CD4-positive, alpha-beta T cell (primary cell): ENCODE measurements at regions not wholly inside any gene's neighbourhood (a gene's known extent, or its start where the extent isn't known, plus 50 kb on each side); places are given as distances from the start of the nearest gene placed in this dataset.

Experiments used
- ATAC-seq: fragments of 200-7000 bp; cut with Tn5 transposase; one replicate; pipeline ENCODE4 v1.10.0; 2022; ENCODE audit warnings: mild to moderate bottlenecking; ENCODE audit not compliant: poor library complexity
- CTCF ChIA-PET: fragments of 350-600 bp; sonication (Branson Sonifier 250); formaldehyde crosslinking; loops from one replicate; lab custom pipeline; 2021; ENCODE audit warnings: antibody characterized with exemption, inconsistent platforms; lab: Charles Lee
- POLR2A ChIA-PET: fragments of 350-600 bp; sonication (Branson Sonifier 250); formaldehyde crosslinking; loops from one replicate; lab custom pipeline; 2021; ENCODE audit warnings: antibody characterized with exemption, inconsistent platforms; lab: Charles Lee
- DNase-seq, 14 experiments: peaks; one replicate each; pipeline ENCODE4 v3.0.0-alpha.2; 2013 to 2020; ENCODE audit warnings: mixed read lengths in 2 of 14
- H3K27ac ChIP-seq, 2 donors: one replicate each; pipeline versions ENCODE4 v1.5.1 to v1.7.0; 2013; ENCODE audit warnings: low read length in 2 of 2, low read depth in 1 of 2, mild to moderate bottlenecking in 1 of 2
- H3K27me3 ChIP-seq, 2 experiments: 1 replicate in 1 of 2; 2 replicates in 1 of 2; pipeline versions ENCODE4 v1.6.1 to v1.7.0; 2013; ENCODE audit warnings: low read length in 2 of 2, control low read depth in 1 of 2, mild to moderate bottlenecking in 1 of 2, moderate library complexity in 1 of 2; ENCODE audit not compliant: insufficient read depth in 2 of 2, control insufficient read depth in 1 of 2
- H3K36me3 ChIP-seq: one replicate; pipeline ENCODE4 v1.6.1; 2013; ENCODE audit warnings: low read length, control low read depth; ENCODE audit not compliant: insufficient read depth
- H3K4me1 ChIP-seq: one replicate; pipeline ENCODE4 v1.6.1; 2013; ENCODE audit warnings: low read length, control low read depth; ENCODE audit not compliant: insufficient read depth
- H3K4me3 ChIP-seq: one replicate; pipeline ENCODE4 v1.5.1; 2013; ENCODE audit warnings: mild to moderate bottlenecking, low read length, moderate library complexity
- H3K9me3 ChIP-seq, 2 experiments: 1 replicate in 1 of 2; 2 replicates in 1 of 2; pipeline versions ENCODE4 v1.6.1 to v1.7.0; 2013; ENCODE audit warnings: low read length in 2 of 2, mild to moderate bottlenecking in 2 of 2, control low read depth in 1 of 2, moderate library complexity in 1 of 2; ENCODE audit not compliant: control insufficient read depth in 1 of 2, insufficient read depth in 1 of 2
- H3K27ac Mint-ChIP-seq: one replicate; pipeline ENCODE4 v1.8.0; 2020; ENCODE audit warnings: mixed read lengths
- H3K27me3 Mint-ChIP-seq: one replicate; pipeline ENCODE4 v1.8.0; 2021; ENCODE audit warnings: mixed read lengths
- H3K36me3 Mint-ChIP-seq: one replicate; pipeline ENCODE4 v1.8.0; 2021; ENCODE audit warnings: low read depth, mixed read lengths
- H3K4me1 Mint-ChIP-seq: one replicate; pipeline ENCODE4 v1.8.0; 2021; ENCODE audit warnings: low read depth, mixed read lengths
- H3K4me3 Mint-ChIP-seq: one replicate; pipeline ENCODE4 v1.8.0; 2020; ENCODE audit warnings: mild to moderate bottlenecking, mixed read lengths
- H3K9me3 Mint-ChIP-seq: one replicate; pipeline ENCODE4 v1.8.0; 2020; ENCODE audit warnings: mixed read lengths
- intact Hi-C, 2 experiments: fragments of 100-400 bp; cut with DNase I in 1 of 2; cut with micrococcal nuclease in 1 of 2; formaldehyde crosslinking; loops; one replicate each; pipeline versions ENCODE4 v1.15.1 to v1.9.0; 2023 to 2025; cut with DNase I, micrococcal nuclease
- TF ChIP-seq, protein P1 (sequence below): fragments of 200-600 bp; IDR thresholded peaks from one replicate; pipeline ENCODE4 v1.8.0; 2022; ENCODE audit warnings: antibody characterized with exemption, mild to moderate bottlenecking

DNA sequence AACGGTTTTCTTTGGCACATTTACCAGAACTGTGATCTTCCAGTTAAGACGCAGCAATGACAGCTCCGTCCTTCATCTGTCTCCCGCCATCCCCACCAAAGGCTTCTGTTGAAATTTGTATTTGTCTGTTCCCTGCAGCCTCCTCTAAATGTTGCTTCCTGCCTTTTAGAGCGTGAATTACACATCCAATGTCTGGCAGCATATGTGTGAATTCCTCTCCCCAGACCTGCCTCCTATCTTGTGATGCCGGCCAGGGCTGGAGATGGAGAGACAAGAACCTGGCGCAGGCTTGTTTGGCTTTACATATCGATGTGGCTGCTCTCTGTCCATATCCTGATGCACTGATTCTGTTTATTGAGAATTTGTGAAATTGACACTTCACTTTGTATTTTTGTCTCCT is 738.4 kb upstream of the TMEM132C start:
- Mint-ChIP-seq H3K4me1 (no peaks in the 10 kb centered on the region), H3K36me3 (no peaks in the 10 kb centered on the region), H3K27me3 (peaks cover 3% of the 10 kb centered on the region), H3K27ac (no peak overlapping the region), H3K9me3 (no peaks in the 10 kb centered on the region), H3K4me3 (no peak overlapping the region)
- intact Hi-C loops = no loop called here
- no peaks in the 10 kb centered on the region for H3K27me3 ChIP-seq
- H3K4me3 ChIP-seq = no peak overlapping the region
- ATAC-seq (no peak), DNase-seq (no peak)
- H3K9me3 ChIP-seq = no peaks in the 10 kb centered on the region
- H3K36me3 ChIP-seq = no peaks in the 10 kb centered on the region
- POLR2A ChIA-PET = no interaction called here
- CTCF ChIA-PET = no interaction called here
- no peaks in the 10 kb centered on the region for H3K4me1 ChIP-seq
- no peak overlapping the region for H3K27ac ChIP-seq
- TF ChIP-seq, protein P1, sequence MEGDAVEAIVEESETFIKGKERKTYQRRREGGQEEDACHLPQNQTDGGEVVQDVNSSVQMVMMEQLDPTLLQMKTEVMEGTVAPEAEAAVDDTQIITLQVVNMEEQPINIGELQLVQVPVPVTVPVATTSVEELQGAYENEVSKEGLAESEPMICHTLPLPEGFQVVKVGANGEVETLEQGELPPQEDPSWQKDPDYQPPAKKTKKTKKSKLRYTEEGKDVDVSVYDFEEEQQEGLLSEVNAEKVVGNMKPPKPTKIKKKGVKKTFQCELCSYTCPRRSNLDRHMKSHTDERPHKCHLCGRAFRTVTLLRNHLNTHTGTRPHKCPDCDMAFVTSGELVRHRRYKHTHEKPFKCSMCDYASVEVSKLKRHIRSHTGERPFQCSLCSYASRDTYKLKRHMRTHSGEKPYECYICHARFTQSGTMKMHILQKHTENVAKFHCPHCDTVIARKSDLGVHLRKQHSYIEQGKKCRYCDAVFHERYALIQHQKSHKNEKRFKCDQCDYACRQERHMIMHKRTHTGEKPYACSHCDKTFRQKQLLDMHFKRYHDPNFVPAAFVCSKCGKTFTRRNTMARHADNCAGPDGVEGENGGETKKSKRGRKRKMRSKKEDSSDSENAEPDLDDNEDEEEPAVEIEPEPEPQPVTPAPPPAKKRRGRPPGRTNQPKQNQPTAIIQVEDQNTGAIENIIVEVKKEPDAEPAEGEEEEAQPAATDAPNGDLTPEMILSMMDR = no peak

DNA sequence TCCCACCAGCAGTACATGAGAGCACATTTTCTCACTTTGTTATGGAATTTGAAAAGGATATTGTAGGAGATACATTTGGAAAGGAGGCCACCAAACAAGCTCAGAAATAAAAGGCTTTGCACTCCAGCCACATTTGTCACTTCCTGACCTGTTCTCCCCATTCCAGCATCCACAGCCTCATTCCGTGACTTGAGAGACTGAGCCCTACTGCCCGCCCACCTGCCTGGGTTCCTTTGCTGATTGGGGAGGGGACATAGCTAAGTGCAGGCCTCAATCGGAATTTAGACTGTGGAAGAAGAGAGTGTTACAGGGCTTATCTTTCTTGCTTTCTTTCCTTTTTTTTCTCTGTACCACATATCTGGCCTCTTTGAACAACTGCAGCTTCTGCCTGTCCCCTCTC is 735.4 kb upstream of the TMEM132C start:
- H3K36me3 ChIP-seq = no peaks in the 10 kb centered on the region
- Mint-ChIP-seq H3K27ac (no peak overlapping the region), H3K36me3 (no peaks in the 10 kb centered on the region), H3K27me3 (peaks cover 3% of the 10 kb centered on the region), H3K4me1 (no peaks in the 10 kb centered on the region), H3K4me3 (no peak overlapping the region), H3K9me3 (peaks cover 3% of the 10 kb centered on the region)
- TF ChIP-seq, protein P1 = no peak
- CTCF ChIA-PET = no interaction called here
- H3K4me1 ChIP-seq = no peaks in the 10 kb centered on the region
- DNase-seq = no peak
- peaks cover 0 to 6% of the 10 kb centered on the region in 2 experiments for H3K9me3 ChIP-seq
- POLR2A ChIA-PET = no interaction called here
- ATAC-seq = no peak
- no peak overlapping the region for H3K27ac ChIP-seq
- no peak overlapping the region for H3K4me3 ChIP-seq
- no peaks in the 10 kb centered on the region for H3K27me3 ChIP-seq
- intact Hi-C loops = no loop called here

DNA sequence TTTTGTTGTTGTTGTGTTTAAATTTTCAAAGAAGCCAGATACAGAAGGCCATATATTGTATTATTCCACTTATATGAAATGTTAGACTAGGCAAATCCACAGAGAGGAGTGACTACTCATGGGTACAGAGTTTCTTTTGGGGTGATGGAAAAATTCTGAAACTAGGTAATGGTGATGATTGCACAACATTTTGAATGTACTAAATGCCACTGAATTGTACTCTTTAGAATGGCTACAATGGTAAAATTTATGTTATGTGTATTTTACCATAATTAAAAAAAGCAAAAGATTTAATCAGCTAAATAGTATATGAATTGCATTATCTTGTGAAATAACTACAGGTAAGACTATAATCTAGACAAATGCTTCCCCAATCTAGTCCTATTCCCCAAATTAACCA is 733.6 kb upstream of the TMEM132C start:
- TF ChIP-seq, protein P1 = no peak
- H3K4me1 Mint-ChIP-seq = no peaks in the 10 kb centered on the region
- H3K9me3 Mint-ChIP-seq = peaks cover 3% of the 10 kb centered on the region
- no peak overlapping the region for H3K4me3 Mint-ChIP-seq
- no peak overlapping the region for H3K27ac Mint-ChIP-seq
- H3K27me3 Mint-ChIP-seq = no peaks in the 10 kb centered on the region
- ATAC-seq (no peak), DNase-seq (no peak)
- Histone ChIP-seq H3K36me3 (no peaks in the 10 kb centered on the region), H3K27ac (no peak overlapping the region), H3K9me3 (peaks cover 0 to 6% of the 10 kb centered on the region in 2 experiments), H3K4me3 (no peak overlapping the region), H3K27me3 (no peaks in the 10 kb centered on the region), H3K4me1 (no peaks in the 10 kb centered on the region)
- CTCF ChIA-PET = no interaction called here
- POLR2A ChIA-PET = no interaction called here
- intact Hi-C loops = no loop called here
- no peaks in the 10 kb centered on the region for H3K36me3 Mint-ChIP-seq
